ENCODE measurements at regions not wholly inside any gene's neighbourhood (a gene's known extent, or its start where the extent isn't known, plus 50 kb on each side); places are given as distances from the start of the nearest gene placed in this dataset.

- H2AK5ac ChIP-seq (ENCODE audit: low read depth, low read length): no peak overlapping the region
- ChIA-PET CTCF (ENCODE audit: partially characterized antibody) (interaction anchor here (1.0 to 5.0 kb wide), 7 partner anchors 10 to 157 kb away, joined by 3 to 49 read pairs (median 3); no protein-coding TSS in a partner anchor), POLR2A (ENCODE audit: partially characterized antibody) (no interaction called here)
- no peak overlapping the region for H2BK5ac ChIP-seq (ENCODE audit: low read depth, low read length)
- no peak overlapping the region for H3K4me3 ChIP-seq (ENCODE audit: extremely low read depth in 1 of 4, insufficient read depth in 2 of 4, low read depth in 3 of 4, low read length in 4 of 4)
- no peak overlapping the region for H2AFZ ChIP-seq (ENCODE audit: low read length)
- H3K4ac ChIP-seq (replicated peaks; ENCODE audit: insufficient read length, low read depth, low read length): no peak overlapping the region
- H3K9me3 ChIP-seq (ENCODE audit: insufficient read depth in 2 of 2, low read depth in 1 of 2, low read length in 1 of 2): no peaks in the 10 kb centered on the region
- WGBS, 2 experiments (ENCODE audit: extremely low coverage in 1 of 2, insufficient coverage in 1 of 2, insufficient read length in 1 of 2, insufficient replicate concordance in 2 of 2, low coverage in 1 of 2, low lambda C conversion rate in 2 of 2, missing lambda C conversion rate in 1 of 2): 90% methylated on average over 3 of the region's 3 CpGs; no CpG with 5 or more reads in 1 of the 2 experiments
- no peak overlapping the region for H4K5ac ChIP-seq (ENCODE audit: insufficient read length, low read depth, low read length)
- H4K20me1 ChIP-seq (replicated peaks in 1 of 2; ENCODE audit: control insufficient read depth in 1 of 2, insufficient read depth in 2 of 2, low read length in 2 of 2): no peaks in the 10 kb centered on the region
- H3K14ac ChIP-seq (ENCODE audit: insufficient read length): no peak overlapping the region
- no peak overlapping the region for H4K8ac ChIP-seq (ENCODE audit: extremely low read depth, insufficient read depth, low read length)
- H2BK120ac ChIP-seq (replicated peaks; ENCODE audit: low read depth, low read length): no peak overlapping the region
- H3K23ac ChIP-seq (ENCODE audit: insufficient read length): no peak overlapping the region
- peak overlapping the region; percentile 89 for H2BK20ac ChIP-seq (ENCODE audit: low read length)
- no peak overlapping the region for H3K56ac ChIP-seq (replicated peaks; ENCODE audit: insufficient read length, low read depth, low read length)
- H3K4me1 ChIP-seq (replicated peaks in 1 of 4; ENCODE audit: control insufficient read depth in 3 of 4, insufficient read depth in 4 of 4, low read length in 3 of 4): peaks cover 7 to 16% (median 14%) of the 10 kb centered on the region in 4 experiments
- H3K79me2 ChIP-seq (ENCODE audit: control insufficient read depth in 1 of 2, insufficient read depth in 2 of 2, low read length in 2 of 2): no peaks in the 10 kb centered on the region
- H3K9ac ChIP-seq (replicated peaks in 1 of 4; ENCODE audit: extremely low read depth in 1 of 4, low read depth in 3 of 4, low read length in 3 of 4): no peak overlapping the region
- no peak overlapping the region for H3K4me2 ChIP-seq (ENCODE audit: insufficient read depth in 1 of 2, low read depth in 2 of 2, low read length in 2 of 2)
- no peak overlapping the region for H3K27ac ChIP-seq (ENCODE audit: low read depth, low read length)
- no peak for DNase-seq (ENCODE audit: low read depth in 1 of 2, low spot score in 2 of 2)
- H2BK15ac ChIP-seq (ENCODE audit: low read length): no peak overlapping the region
- no peaks in the 10 kb centered on the region for H3K79me1 ChIP-seq (ENCODE audit: low read depth, low read length)
- peak overlapping the region; percentile 20; the same call in 1 of the 2 replicates for H3K18ac ChIP-seq (ENCODE audit: extremely low read depth, low read length)
- TF ChIP-seq BACH1 (IDR thresholded peaks at IDR 0.05; ENCODE audit: low read length) (no peak), EP300 (IDR thresholded peaks at IDR 0.05; ENCODE audit: borderline replicate concordance in 1 of 2, low read depth in 2 of 2, low read length in 2 of 2) (no peak), FOSL1 (IDR thresholded peaks at IDR 0.05; ENCODE audit: insufficient read depth, low read depth, low read length) (no peak), CREB1 (IDR thresholded peaks at IDR 0.05) (no peak), CHD2 (IDR thresholded peaks at IDR 0.05; ENCODE audit: low read length) (no peak), SIX5 (IDR thresholded peaks at IDR 0.05; ENCODE audit: low read depth, low read length) (no peak), ASH2L (IDR thresholded peaks at IDR 0.05; ENCODE audit: low read length) (no peak), E2F6 (IDR thresholded peaks at IDR 0.05) (no peak), SP1 (IDR thresholded peaks at IDR 0.05; ENCODE audit: low read depth, low read length) (no peak)
- peaks cover 0 to 5% (median 2%) of the 10 kb centered on the region in 4 experiments; a peak in 3 of 7 replicates for H3K27me3 ChIP-seq (replicated peaks in 1 of 4; ENCODE audit: control insufficient read depth in 3 of 4, extremely low read depth in 1 of 4, insufficient read depth in 3 of 4, low read length in 3 of 4)
- no peaks in the 10 kb centered on the region for H3K36me3 ChIP-seq (ENCODE audit: control insufficient read depth in 2 of 4, insufficient read depth in 4 of 4, low read length in 3 of 4)
- no peak overlapping the region for H4K91ac ChIP-seq (replicated peaks; ENCODE audit: insufficient read length, low read length)
- no peak overlapping the region for H2BK12ac ChIP-seq (ENCODE audit: low read depth, low read length)
- no peaks in the 10 kb centered on the region for H3K23me2 ChIP-seq (ENCODE audit: low read depth, low read length)
- no peak for FAIRE-seq
These were observed 163.1 kb upstream of the HES1 start for GRCh38 chr3:193972832-193973231.

All from H1 (cell line).